ENCODE measurements at regions not wholly inside any gene's neighbourhood (a gene's known extent, or its start where the extent isn't known, plus 50 kb on each side); places are given as distances from the start of the nearest gene placed in this dataset.

- H3K4me1 Mint-ChIP-seq (ENCODE audit: low read depth, unreplicated experiment) = peaks cover 6% of the 10 kb centered on the region
- no peaks in the 10 kb centered on the region for H3K9me3 Mint-ChIP-seq (ENCODE audit: unreplicated experiment)
- no peaks in the 10 kb centered on the region for H3K27me3 Mint-ChIP-seq (ENCODE audit: unreplicated experiment)
- no peak for TF ChIP-seq CTCF (IDR thresholded peaks at IDR 0.05; ENCODE audit: partially characterized antibody, unreplicated experiment)
- H3K27ac Mint-ChIP-seq (ENCODE audit: unreplicated experiment) = no peak overlapping the region
- DNase-seq = no peak
- H3K4me3 Mint-ChIP-seq (ENCODE audit: unreplicated experiment) = no peak overlapping the region
- H3K36me3 Mint-ChIP-seq (ENCODE audit: unreplicated experiment) = no peaks in the 10 kb centered on the region
Observed at GRCh38 chr2:4528246-4528645, 824.9 kb downstream of the DCDC2C start.

- DNase-seq = no peak
- Mint-ChIP-seq H3K36me3 (ENCODE audit: unreplicated experiment) (no peaks in the 10 kb centered on the region), H3K4me3 (ENCODE audit: unreplicated experiment) (no peak overlapping the region), H3K27me3 (ENCODE audit: unreplicated experiment) (no peaks in the 10 kb centered on the region), H3K4me1 (ENCODE audit: low read depth, unreplicated experiment) (peaks cover 6% of the 10 kb centered on the region), H3K9me3 (ENCODE audit: unreplicated experiment) (no peaks in the 10 kb centered on the region), H3K27ac (ENCODE audit: unreplicated experiment) (no peak overlapping the region)
- TF ChIP-seq CTCF (IDR thresholded peaks at IDR 0.05; ENCODE audit: partially characterized antibody, unreplicated experiment) = no peak
Observed at GRCh38 chr2:4528773-4529172, 825.4 kb downstream of the DCDC2C start.

DNA sequence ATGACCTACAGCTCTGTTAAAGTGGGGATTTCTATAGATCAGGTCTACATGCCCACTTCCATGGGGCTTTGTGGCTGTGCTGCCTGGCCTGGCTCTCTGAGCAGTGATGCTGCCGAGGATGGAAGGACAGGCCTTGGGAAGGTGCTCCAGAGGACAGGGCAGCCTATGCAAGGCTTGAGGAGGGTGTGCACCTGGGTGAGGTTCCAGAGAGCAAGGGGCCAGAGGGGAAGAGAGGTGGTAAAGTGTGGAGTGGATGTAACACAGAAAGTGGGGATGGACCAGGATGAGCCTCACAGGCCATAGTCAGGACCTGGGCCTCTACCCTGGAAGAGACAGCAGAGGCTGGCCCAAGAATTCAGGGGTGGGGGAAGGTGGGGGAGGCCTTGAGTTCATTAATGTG is 826.4 kb downstream of the DCDC2C start:
- no peak for DNase-seq
- H3K4me1 Mint-ChIP-seq (ENCODE audit: low read depth, unreplicated experiment) = peaks cover 6% of the 10 kb centered on the region
- no peak for TF ChIP-seq CTCF (IDR thresholded peaks at IDR 0.05; ENCODE audit: partially characterized antibody, unreplicated experiment)
- H3K27ac Mint-ChIP-seq (ENCODE audit: unreplicated experiment) = no peak overlapping the region
- no peaks in the 10 kb centered on the region for H3K9me3 Mint-ChIP-seq (ENCODE audit: unreplicated experiment)
- H3K27me3 Mint-ChIP-seq (ENCODE audit: unreplicated experiment) = no peaks in the 10 kb centered on the region
- H3K36me3 Mint-ChIP-seq (ENCODE audit: unreplicated experiment) = no peaks in the 10 kb centered on the region
- H3K4me3 Mint-ChIP-seq (ENCODE audit: unreplicated experiment) = no peak overlapping the region

GRCh38 chr2:4530231-4530630 is 826.9 kb downstream of the DCDC2C start:
- no peak overlapping the region for H3K4me3 Mint-ChIP-seq (ENCODE audit: unreplicated experiment)
- no peaks in the 10 kb centered on the region for H3K27me3 Mint-ChIP-seq (ENCODE audit: unreplicated experiment)
- DNase-seq = no peak
- no peak overlapping the region for H3K27ac Mint-ChIP-seq (ENCODE audit: unreplicated experiment)
- H3K4me1 Mint-ChIP-seq (ENCODE audit: low read depth, unreplicated experiment) = peaks cover 6% of the 10 kb centered on the region
- no peak for TF ChIP-seq CTCF (IDR thresholded peaks at IDR 0.05; ENCODE audit: partially characterized antibody, unreplicated experiment)
- no peaks in the 10 kb centered on the region for H3K36me3 Mint-ChIP-seq (ENCODE audit: unreplicated experiment)
- no peaks in the 10 kb centered on the region for H3K9me3 Mint-ChIP-seq (ENCODE audit: unreplicated experiment)

- no peaks in the 10 kb centered on the region for H3K27me3 Mint-ChIP-seq (ENCODE audit: unreplicated experiment)
- H3K4me1 Mint-ChIP-seq (ENCODE audit: low read depth, unreplicated experiment) = peaks cover 6% of the 10 kb centered on the region
- no peak for TF ChIP-seq CTCF (IDR thresholded peaks at IDR 0.05; ENCODE audit: partially characterized antibody, unreplicated experiment)
- H3K27ac Mint-ChIP-seq (ENCODE audit: unreplicated experiment) = no peak overlapping the region
- no peak overlapping the region for H3K4me3 Mint-ChIP-seq (ENCODE audit: unreplicated experiment)
- no peaks in the 10 kb centered on the region for H3K36me3 Mint-ChIP-seq (ENCODE audit: unreplicated experiment)
- no peaks in the 10 kb centered on the region for H3K9me3 Mint-ChIP-seq (ENCODE audit: unreplicated experiment)
- no peak for DNase-seq
Observed at GRCh38 chr2:4533806-4534205, 830.4 kb downstream of the DCDC2C start.
